ENCODE measurements at regions not wholly inside any gene's neighbourhood (a gene's known extent, or its start where the extent isn't known, plus 50 kb on each side); places are given as distances from the start of the nearest gene placed in this dataset.
"Not testable (repeated sequence)": the region's sequence is repeated elsewhere in the genome, so short reads cannot be mapped to it uniquely, and the experiment has no call there.

DNA sequence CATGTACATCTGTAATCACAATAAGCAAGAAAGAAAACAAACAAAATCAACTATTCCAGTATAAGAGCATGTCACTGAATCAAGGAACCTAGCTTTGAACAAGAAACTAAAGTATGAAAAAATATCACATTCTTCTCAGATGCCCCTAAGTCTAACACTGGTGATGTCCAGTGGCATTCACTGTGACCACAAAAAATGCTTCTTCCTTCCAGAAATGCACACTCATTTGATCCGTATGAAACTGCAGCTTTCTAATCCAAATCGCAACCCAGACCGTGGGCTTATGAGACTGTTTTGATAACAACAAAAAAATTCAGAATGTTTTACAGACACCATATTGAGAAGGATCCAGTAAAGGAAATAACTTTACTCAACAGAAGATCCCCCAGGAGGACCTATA, 320.1 kb upstream of the TARS1 start:
- Histone ChIP-seq H3K27ac (no peak overlapping the region), H3K36me3 (no peaks in the 10 kb centered on the region), H3K4me3 (no peak overlapping the region), H3K27me3 (no peaks in the 10 kb centered on the region), H3K4me1 (no peaks in the 10 kb centered on the region), H3K9me3 (no peaks in the 10 kb centered on the region)
- DNase-seq, result no peak
- no peak for TF ChIP-seq POLR2A (IDR thresholded peaks at IDR 0.05)
- TF ChIP-seq, protein P1, sequence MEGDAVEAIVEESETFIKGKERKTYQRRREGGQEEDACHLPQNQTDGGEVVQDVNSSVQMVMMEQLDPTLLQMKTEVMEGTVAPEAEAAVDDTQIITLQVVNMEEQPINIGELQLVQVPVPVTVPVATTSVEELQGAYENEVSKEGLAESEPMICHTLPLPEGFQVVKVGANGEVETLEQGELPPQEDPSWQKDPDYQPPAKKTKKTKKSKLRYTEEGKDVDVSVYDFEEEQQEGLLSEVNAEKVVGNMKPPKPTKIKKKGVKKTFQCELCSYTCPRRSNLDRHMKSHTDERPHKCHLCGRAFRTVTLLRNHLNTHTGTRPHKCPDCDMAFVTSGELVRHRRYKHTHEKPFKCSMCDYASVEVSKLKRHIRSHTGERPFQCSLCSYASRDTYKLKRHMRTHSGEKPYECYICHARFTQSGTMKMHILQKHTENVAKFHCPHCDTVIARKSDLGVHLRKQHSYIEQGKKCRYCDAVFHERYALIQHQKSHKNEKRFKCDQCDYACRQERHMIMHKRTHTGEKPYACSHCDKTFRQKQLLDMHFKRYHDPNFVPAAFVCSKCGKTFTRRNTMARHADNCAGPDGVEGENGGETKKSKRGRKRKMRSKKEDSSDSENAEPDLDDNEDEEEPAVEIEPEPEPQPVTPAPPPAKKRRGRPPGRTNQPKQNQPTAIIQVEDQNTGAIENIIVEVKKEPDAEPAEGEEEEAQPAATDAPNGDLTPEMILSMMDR (IDR thresholded peaks at IDR 0.05), result no peak
- intact Hi-C loops (cut with DNase I; ENCODE audit: low total_unique reads), result no loop called here

DNA sequence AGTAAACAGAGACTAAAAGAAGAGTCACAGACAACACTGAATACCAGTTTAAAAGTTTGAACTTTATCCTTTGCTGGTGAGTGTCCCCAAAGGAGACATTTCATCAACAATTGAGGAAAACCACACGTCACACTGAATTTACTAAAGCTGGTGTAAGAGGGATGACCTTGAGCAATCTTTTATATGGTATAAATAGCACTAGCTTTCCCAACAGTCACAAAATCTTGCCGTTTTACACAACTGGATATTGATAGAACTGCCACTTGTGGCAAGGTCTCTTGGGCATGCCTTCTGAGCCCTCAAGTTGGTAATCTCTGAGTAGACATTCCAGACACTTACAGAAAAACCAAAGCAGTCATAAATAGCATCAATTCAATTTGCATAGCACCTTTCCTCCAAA, 311.5 kb upstream of the TARS1 start:
- Histone ChIP-seq H3K27ac (no peak overlapping the region), H3K36me3 (no peaks in the 10 kb centered on the region), H3K4me1 (no peaks in the 10 kb centered on the region), H3K27me3 (no peaks in the 10 kb centered on the region), H3K4me3 (no peak overlapping the region), H3K9me3 (no peaks in the 10 kb centered on the region)
- no peak for TF ChIP-seq POLR2A (IDR thresholded peaks at IDR 0.05)
- intact Hi-C loops (cut with DNase I; ENCODE audit: low total_unique reads), result no loop called here
- no peak for DNase-seq

DNA sequence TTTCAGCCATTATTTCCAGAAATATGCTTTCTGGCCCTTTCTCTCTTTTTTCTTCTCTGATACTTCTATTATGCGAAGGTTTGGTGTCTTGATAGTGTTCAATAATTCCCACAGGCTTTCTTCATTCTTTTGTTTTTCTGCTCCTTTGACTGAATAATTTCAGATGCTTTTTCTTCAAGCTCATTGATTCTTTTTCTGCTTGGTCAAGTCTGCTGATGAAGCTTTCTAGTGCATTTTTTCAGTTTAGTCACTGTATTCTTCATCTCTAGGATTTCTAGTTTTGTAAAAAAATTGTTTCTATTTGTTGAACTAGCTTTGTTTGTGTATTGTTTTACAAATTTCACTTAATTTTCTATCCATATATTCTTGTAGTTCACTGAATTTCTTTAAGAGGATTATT, 304.0 kb upstream of the TARS1 start:
- intact Hi-C loops (cut with DNase I; ENCODE audit: low total_unique reads), result no loop called here
- Histone ChIP-seq H3K4me1 (no peaks in the 10 kb centered on the region), H3K36me3 (no peaks in the 10 kb centered on the region), H3K9me3 (peaks cover 0 to 11% of the 10 kb centered on the region in 2 donors), H3K27ac (no peak overlapping the region), H3K27me3 (no peaks in the 10 kb centered on the region), H3K4me3 (no peak overlapping the region)
- TF ChIP-seq POLR2A (IDR thresholded peaks at IDR 0.05), result no peak
- TF ChIP-seq, protein P1 (IDR thresholded peaks at IDR 0.05), result no peak
- no peak for DNase-seq

DNA sequence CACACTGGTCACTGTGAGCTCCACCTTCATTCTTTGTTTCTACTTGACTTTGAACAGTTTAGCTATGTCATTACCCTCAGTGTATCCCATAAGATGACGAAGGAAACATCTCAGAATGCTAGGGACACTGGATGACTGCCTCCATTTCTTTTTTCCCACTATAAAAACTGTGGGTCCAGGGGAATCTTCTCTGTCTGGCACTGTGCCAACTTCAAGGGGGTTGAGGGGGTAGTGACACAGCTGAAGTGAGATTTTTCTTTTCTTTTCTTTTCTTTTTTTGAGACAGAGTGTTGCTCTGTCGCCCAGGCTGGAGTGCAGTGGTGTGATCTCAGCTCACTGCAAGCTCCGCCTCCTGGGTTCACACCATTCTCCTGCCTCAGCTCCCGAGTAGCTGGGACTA, 302.6 kb upstream of the TARS1 start:
- not testable (repeated sequence) for DNase-seq

DNA sequence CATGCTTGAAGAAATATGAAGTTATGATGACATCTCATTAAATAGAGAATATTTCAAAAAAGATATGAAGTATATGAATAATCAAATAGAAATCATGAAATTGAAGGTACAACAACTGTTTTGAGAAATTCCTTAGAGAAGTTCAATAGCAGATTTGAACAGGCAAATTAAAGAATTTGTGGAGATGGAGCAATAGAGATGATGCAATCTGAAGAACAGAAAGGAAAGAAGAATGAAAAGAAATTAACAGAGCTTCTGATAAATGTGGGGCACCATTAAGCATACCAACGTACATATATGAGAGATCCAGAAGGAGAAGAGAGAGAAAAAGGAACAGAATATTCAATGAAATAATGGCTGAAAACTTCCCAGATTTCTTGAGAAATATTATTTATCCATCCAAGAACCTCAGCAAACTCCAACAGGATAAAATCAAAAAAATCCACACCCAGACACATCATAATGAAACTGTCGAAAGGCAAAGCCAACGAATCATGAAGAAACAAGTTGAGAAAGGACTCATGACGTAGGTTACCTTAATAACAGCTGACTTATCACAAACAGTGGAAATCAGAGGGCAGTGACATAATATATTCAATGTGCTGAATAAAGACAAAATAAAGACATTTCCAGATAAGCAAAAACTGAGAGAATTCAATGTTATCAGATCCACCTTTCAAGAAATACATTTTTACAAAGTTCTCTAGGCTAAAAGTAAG, 297.2 kb upstream of the TARS1 start:
- TF ChIP-seq POLR2A (IDR thresholded peaks at IDR 0.05), result no peak
- TF ChIP-seq, protein P1 (IDR thresholded peaks at IDR 0.05), result no peak
- no peaks in the 10 kb centered on the region for H3K36me3 ChIP-seq
- DNase-seq, result no peak
- no peak overlapping the region for H3K4me3 ChIP-seq
- peaks cover 0 to under 1% of the 10 kb centered on the region in 2 donors for H3K4me1 ChIP-seq
- H3K9me3 ChIP-seq, result no peaks in the 10 kb centered on the region
- no peak overlapping the region for H3K27ac ChIP-seq
- intact Hi-C loops (cut with DNase I; ENCODE audit: low total_unique reads), result no loop called here
- no peaks in the 10 kb centered on the region for H3K27me3 ChIP-seq

More for the DNA sequence above, 302.6 kb upstream of the TARS1 start:
- H3K36me3 ChIP-seq; H3K4me1 ChIP-seq; H3K27ac ChIP-seq; H3K4me3 ChIP-seq; intact Hi-C loops (cut with DNase I; ENCODE audit: low total_unique reads); H3K27me3 ChIP-seq: not testable (repeated sequence)
- peaks cover 0 to 11% of the 10 kb centered on the region in 2 donors for H3K9me3 ChIP-seq

DNA sequence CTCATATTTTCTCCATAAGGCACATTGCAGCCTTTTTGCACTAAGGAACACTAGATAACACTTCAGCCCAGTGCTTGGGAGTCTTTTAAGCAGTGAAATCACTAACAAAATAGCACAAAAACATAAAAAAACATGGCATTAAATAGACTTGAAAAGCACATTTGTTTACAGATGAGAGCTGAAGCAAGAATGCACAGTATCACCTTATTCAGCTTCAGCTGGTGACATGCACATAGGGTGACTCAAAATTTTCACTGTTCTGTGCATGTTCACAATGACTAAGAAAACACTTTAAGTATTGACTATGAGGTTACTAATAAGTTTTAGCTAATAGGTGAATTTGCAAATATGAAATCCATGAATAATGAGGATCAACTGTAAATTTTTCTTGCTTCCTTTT, 293.9 kb upstream of the TARS1 start:
- DNase-seq, result no peak
- TF ChIP-seq, protein P1 (IDR thresholded peaks at IDR 0.05), result no peak
- TF ChIP-seq POLR2A (IDR thresholded peaks at IDR 0.05), result no peak
- peaks cover 0 to 6% of the 10 kb centered on the region in 2 donors for H3K4me1 ChIP-seq
- intact Hi-C loops (cut with DNase I; ENCODE audit: low total_unique reads), result no loop called here
- no peaks in the 10 kb centered on the region for H3K27me3 ChIP-seq
- no peaks in the 10 kb centered on the region for H3K9me3 ChIP-seq
- H3K4me3 ChIP-seq, result no peak overlapping the region
- no peaks in the 10 kb centered on the region for H3K36me3 ChIP-seq
- no peak overlapping the region for H3K27ac ChIP-seq

All from uterus (tissue), 3 donors.